Keratinocyte (primary cell): ENCODE measurements at regions not wholly inside any gene's neighbourhood (a gene's known extent, or its start where the extent isn't known, plus 50 kb on each side); places are given as distances from the start of the nearest gene placed in this dataset.

Experiments used
- DNase-seq: peaks from one replicate; pipeline ENCODE4 v3.0.0-alpha.2; 2011; ENCODE audit warnings: low read depth, missing footprints, low spot score
- FAIRE-seq: peaks from 2 replicates; lab custom pipeline; 2011; peaks lifted over from hg19 to GRCh38; lab: Jason Lieb, UNC
- H2AFZ ChIP-seq: 2 replicates; pipeline ENCODE4 v1.6.0; 2012; ENCODE audit warnings: low read length, control low read depth, inconsistent platforms; ENCODE audit not compliant: control insufficient read depth
- H3K27ac ChIP-seq: 2 replicates; pipeline ENCODE4 v1.5.1; 2011; ENCODE audit warnings: low read length; ENCODE audit not compliant: control insufficient read depth, insufficient read depth
- H3K27me3 ChIP-seq: 3 replicates; pipeline ENCODE4 v1.6.0; 2011; ENCODE audit warnings: low read length; ENCODE audit not compliant: control insufficient read depth, insufficient read depth; ENCODE audit errors: extremely low read depth
- H3K36me3 ChIP-seq, 2 experiments: 2 replicates in 1 of 2; 3 replicates in 1 of 2; pipeline ENCODE4 v1.5.1; 2011; ENCODE audit warnings: low read length in 2 of 2, mild to moderate bottlenecking in 1 of 2; ENCODE audit not compliant: control insufficient read depth in 2 of 2, insufficient read depth in 2 of 2; ENCODE audit errors: extremely low read depth in 1 of 2
- H3K4me1 ChIP-seq: 3 replicates; pipeline ENCODE4 v1.5.1; 2011; ENCODE audit warnings: low read length; ENCODE audit not compliant: control insufficient read depth, insufficient read depth; ENCODE audit errors: extremely low read depth
- H3K4me2 ChIP-seq: 3 replicates; pipeline ENCODE4 v1.6.0; 2011; ENCODE audit warnings: low read depth, low read length; ENCODE audit not compliant: control insufficient read depth, insufficient read depth; ENCODE audit errors: extremely low read depth
- H3K4me3 ChIP-seq, 3 experiments: fragments of 200-600 bp in 1 of 3; sonication (generic) in 1 of 3; 2 replicates in 2 of 3; 3 replicates in 1 of 3; pipeline ENCODE4 v1.5.1; 2011 to 2016; ENCODE audit warnings: low read length in 3 of 3, mild to moderate bottlenecking in 3 of 3, control low read depth in 2 of 3, inconsistent platforms in 1 of 3, low read depth in 1 of 3, mixed read lengths in 1 of 3, mixed run types in 1 of 3, moderate library complexity in 1 of 3; ENCODE audit not compliant: control insufficient read depth in 2 of 3, insufficient read depth in 2 of 3; ENCODE audit errors: extremely low read depth in 1 of 3
- H3K79me2 ChIP-seq: 2 replicates; pipeline ENCODE4 v1.6.0; 2012; ENCODE audit warnings: low read length; ENCODE audit not compliant: control insufficient read depth, insufficient read depth
- H3K9ac ChIP-seq: 3 replicates; pipeline ENCODE4 v1.6.0; 2011; ENCODE audit warnings: low read length; ENCODE audit not compliant: control insufficient read depth, insufficient read depth; ENCODE audit errors: extremely low read depth
- H3K9me1 ChIP-seq: 3 replicates; pipeline ENCODE4 v1.6.0; 2011; ENCODE audit warnings: low read length; ENCODE audit not compliant: control insufficient read depth, insufficient read depth; ENCODE audit errors: extremely low read depth
- H3K9me3 ChIP-seq: 2 replicates; pipeline ENCODE4 v1.5.1; 2012; ENCODE audit warnings: low read depth, low read length; ENCODE audit not compliant: control insufficient read depth
- H4K20me1 ChIP-seq: 3 replicates; pipeline ENCODE4 v1.6.0; 2011; ENCODE audit warnings: low read length; ENCODE audit not compliant: control insufficient read depth, insufficient read depth; ENCODE audit errors: extremely low read depth
- CTCF ChIP-seq, 3 experiments: IDR thresholded peaks in 1 of 3; conservative IDR thresholded peaks in 1 of 3; optimal IDR thresholded peaks in 1 of 3; 2 replicates in 2 of 3; 3 replicates in 1 of 3; pipeline versions ENCODE3 to v1.5.1; 2011; ENCODE audit warnings: low read length in 3 of 3, mild to moderate bottlenecking in 3 of 3, moderate library complexity in 2 of 3, control low read depth in 1 of 3, inconsistent platforms in 1 of 3; ENCODE audit not compliant: insufficient read depth in 2 of 3; ENCODE audit errors: extremely low read depth in 1 of 3
- EZH2 ChIP-seq: IDR thresholded peaks from one replicate; pipeline ENCODE4 v1.6.1; 2012; ENCODE audit warnings: inconsistent platforms, mild to moderate bottlenecking, low read length, moderate library complexity
- dilution Hi-C: fragments of 300-500 bp; cut with MboI; formaldehyde crosslinking; loops from one replicate; pipeline ENCODE4 v1.7.0; 2020; ENCODE audit warnings: low sequenced_read_pairs; ENCODE audit not compliant: extremely low pct_ligation_motif_present

DNA sequence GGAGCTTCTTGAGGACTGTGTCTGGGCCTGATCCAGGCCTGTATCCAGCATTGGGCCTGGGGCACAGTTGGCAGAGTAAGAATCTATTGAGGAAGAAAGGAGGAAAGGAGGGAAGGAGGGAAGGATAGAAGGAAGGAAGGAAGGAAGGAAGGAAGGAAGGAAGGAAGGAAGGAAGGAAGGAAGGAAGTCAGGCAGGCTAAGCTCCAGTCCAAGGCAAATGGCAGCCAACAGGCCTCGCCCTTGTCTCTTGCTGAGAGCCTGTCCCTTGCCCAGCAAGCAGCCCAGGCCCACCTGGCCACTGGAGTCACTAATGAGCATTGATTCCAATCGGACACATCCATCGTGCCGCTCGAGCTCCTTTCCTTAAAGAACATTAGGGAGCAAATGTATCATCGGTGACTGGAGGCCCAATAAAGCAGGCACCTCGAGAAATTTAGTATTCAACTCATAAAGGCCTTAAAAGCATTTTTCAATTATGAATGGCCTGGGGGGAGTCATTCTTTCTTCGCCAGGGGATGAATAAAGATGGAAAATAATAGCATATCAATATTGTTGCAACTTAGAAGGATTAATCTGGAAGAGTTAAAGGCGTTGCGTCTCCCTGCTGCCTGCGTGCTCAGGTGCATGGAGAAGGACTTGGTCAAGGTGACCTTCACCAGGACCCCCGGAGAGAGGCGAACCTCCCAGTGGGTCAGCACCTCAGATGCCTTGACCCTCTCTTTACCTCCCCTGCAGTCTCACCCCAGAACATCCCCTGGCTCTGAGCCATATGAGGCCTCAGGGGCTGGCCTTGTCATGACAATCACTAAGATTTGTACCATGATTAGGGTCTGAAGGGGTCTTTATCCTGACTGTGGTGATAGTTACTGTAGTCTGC is 144.5 kb upstream of the RUNX3 start:
- FAIRE-seq (no peak), DNase-seq (no peak)
- Histone ChIP-seq H3K4me3 (no peak overlapping the region), H4K20me1 (no peaks in the 10 kb centered on the region), H2AFZ (no peak overlapping the region), H3K9ac (no peak overlapping the region), H3K9me1 (no peaks in the 10 kb centered on the region), H3K36me3 (no peaks in the 10 kb centered on the region), H3K27ac (no peak overlapping the region), H3K27me3 (no peaks in the 10 kb centered on the region), H3K9me3 (no peaks in the 10 kb centered on the region), H3K79me2 (no peaks in the 10 kb centered on the region), H3K4me2 (no peak overlapping the region), H3K4me1 (no peaks in the 10 kb centered on the region)
- dilution Hi-C loops = no loop called here
- no peak for TF ChIP-seq EZH2

DNA sequence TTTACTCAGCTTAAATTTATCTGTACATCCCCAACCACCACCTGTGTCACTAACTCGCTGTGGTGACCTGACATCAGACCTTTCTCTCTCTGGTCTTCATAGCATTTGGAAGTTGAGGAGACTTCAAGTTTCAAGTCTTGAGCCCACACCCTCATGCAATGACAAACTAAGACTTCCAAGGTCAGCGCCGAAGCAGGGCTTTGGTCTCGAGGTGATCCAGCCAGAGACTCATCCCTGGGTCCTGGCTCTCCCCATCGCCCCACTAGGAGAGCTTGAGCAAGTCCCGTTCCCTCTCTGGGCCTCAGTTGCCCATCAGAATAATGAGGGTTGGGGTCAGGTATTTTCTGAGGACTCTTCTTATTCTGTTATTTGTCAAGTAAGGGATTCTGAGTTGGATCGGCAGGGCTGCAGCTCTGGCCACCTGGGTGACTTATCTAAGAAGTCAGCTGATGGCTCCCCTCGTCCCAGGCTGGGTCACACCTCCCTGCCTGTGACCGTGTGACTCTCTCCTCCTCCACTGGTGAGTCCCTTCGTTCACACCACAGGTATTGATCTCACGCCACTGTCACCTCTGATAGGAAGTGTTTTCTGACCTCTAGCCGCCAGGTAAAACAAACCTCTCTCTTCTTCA is 143.7 kb upstream of the RUNX3 start:
- FAIRE-seq (no peak), DNase-seq (no peak)
- H2AFZ ChIP-seq = no peak overlapping the region
- no peaks in the 10 kb centered on the region for H3K4me1 ChIP-seq
- H3K9me1 ChIP-seq = no peaks in the 10 kb centered on the region
- H3K36me3 ChIP-seq = no peaks in the 10 kb centered on the region
- TF ChIP-seq CTCF (optimal IDR thresholded peaks at IDR 0.05 in 1 of 3, IDR thresholded peaks at IDR 0.05 in 1 of 3, conservative IDR thresholded peaks at IDR 0.05 in 1 of 3; ENCODE audit: extremely low read depth in 1 of 3, insufficient read depth in 2 of 3, low read length in 3 of 3) (no peak), EZH2 (no peak)
- H3K27ac ChIP-seq = no peak overlapping the region
- no peak overlapping the region for H3K4me3 ChIP-seq
- H3K4me2 ChIP-seq = no peak overlapping the region
- dilution Hi-C loops = no loop called here
- no peaks in the 10 kb centered on the region for H3K9me3 ChIP-seq
- no peaks in the 10 kb centered on the region for H3K79me2 ChIP-seq
- H3K27me3 ChIP-seq = peaks cover 3% of the 10 kb centered on the region
- H4K20me1 ChIP-seq = no peaks in the 10 kb centered on the region
- H3K9ac ChIP-seq = no peak overlapping the region
